ENCODE measurements at regions not wholly inside any gene's neighbourhood (a gene's known extent, or its start where the extent isn't known, plus 50 kb on each side); places are given as distances from the start of the nearest gene placed in this dataset.

DNA sequence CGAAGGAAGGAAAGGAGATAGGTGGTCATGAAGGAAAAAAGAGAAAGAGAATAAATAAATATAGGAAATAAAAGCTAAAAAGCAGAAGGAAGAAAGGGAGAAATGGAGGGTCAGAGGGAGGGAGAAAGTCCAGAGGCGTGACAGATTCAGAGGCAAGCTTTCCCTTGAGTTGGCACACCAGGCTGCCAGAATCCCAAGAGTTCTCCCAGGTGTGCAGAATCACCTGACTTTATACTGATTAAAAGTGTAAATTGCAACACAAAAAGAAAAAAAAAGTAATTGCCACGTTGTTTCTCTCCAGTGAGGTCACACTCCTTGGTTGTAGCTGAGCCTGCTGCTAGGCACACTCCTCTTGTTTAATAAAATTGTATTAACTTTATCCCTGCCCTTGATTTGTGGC lies 669.9 kb upstream of the PKN2 start:
- Histone ChIP-seq H3K9me3 (no peaks in the 10 kb centered on the region), H3K4me1 (no peaks in the 10 kb centered on the region), H3K27me3 (ENCODE audit: insufficient read depth in 3 of 3, low read length in 2 of 3) (no peaks in the 10 kb centered on the region), H3K27ac (no peak overlapping the region), H3K36me3 (ENCODE audit: insufficient read depth in 1 of 2, low read depth in 1 of 2) (no peaks in the 10 kb centered on the region), H3K4me3 (no peak overlapping the region)
- 53 to 61% (median 55%) methylated on average over 3 of the region's 3 CpGs for WGBS, 3 donors
- no peak for TF ChIP-seq CTCF (IDR thresholded peaks at IDR 0.05)
- intact Hi-C loops (cut with DNase I): no loop called here
- DNase-seq (no peak), ATAC-seq (no peak)

DNA sequence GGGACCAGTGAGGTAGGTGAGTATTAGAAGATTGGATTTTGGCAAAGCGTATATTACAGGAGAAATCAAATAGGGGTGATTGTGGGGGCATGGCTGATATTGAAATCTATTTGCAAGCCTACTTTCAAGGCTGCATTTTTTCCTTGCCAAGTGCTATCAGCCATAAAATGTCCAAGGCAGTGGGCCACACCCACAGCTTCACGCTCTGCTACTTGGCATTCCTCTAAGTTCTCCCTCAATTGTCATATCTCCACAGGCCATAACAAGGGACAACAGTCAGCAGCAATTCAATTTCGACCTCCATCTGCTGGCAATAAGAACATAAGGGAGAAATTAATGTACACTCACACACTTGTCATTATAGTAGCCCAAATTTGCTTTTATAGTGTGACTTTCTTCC lies 667.1 kb upstream of the PKN2 start:
- no peak overlapping the region for H3K27ac ChIP-seq
- no peaks in the 10 kb centered on the region for H3K36me3 ChIP-seq (ENCODE audit: insufficient read depth in 1 of 2, low read depth in 1 of 2)
- no peak for TF ChIP-seq CTCF (IDR thresholded peaks at IDR 0.05)
- H3K27me3 ChIP-seq (ENCODE audit: insufficient read depth in 3 of 3, low read length in 2 of 3): no peaks in the 10 kb centered on the region
- intact Hi-C loops (cut with DNase I): no loop called here
- ATAC-seq (no peak), DNase-seq (no peak)
- H3K4me1 ChIP-seq: no peaks in the 10 kb centered on the region
- H3K4me3 ChIP-seq: no peak overlapping the region
- H3K9me3 ChIP-seq: no peaks in the 10 kb centered on the region
- 42 to 54% (median 52%) methylated on average over 3 of the region's 3 CpGs for WGBS, 3 donors

GRCh38 chr1:88021529-88021928 lies 662.5 kb upstream of the PKN2 start:
- Histone ChIP-seq H3K9me3 (no peaks in the 10 kb centered on the region), H3K4me1 (no peaks in the 10 kb centered on the region), H3K36me3 (ENCODE audit: insufficient read depth in 1 of 2, low read depth in 1 of 2) (no peaks in the 10 kb centered on the region), H3K27ac (no peak overlapping the region), H3K4me3 (no peak overlapping the region), H3K27me3 (ENCODE audit: insufficient read depth in 3 of 3, low read length in 2 of 3) (no peaks in the 10 kb centered on the region)
- no peak for TF ChIP-seq CTCF (IDR thresholded peaks at IDR 0.05)
- DNase-seq (no peak), ATAC-seq (no peak)
- intact Hi-C loops (cut with DNase I): no loop called here
- 0 to 96% (median 0%) methylated on average over 1 of the region's 1 CpG for WGBS, 3 donors

GRCh38 chr1:88022516-88022915 lies 661.6 kb upstream of the PKN2 start:
- WGBS, 3 donors: 70 to 82% (median 80%) methylated on average over 4 of the region's 4 CpGs
- no peak for TF ChIP-seq CTCF (IDR thresholded peaks at IDR 0.05)
- Histone ChIP-seq H3K4me1 (no peaks in the 10 kb centered on the region), H3K27ac (no peak overlapping the region), H3K36me3 (ENCODE audit: insufficient read depth in 1 of 2, low read depth in 1 of 2) (no peaks in the 10 kb centered on the region), H3K4me3 (no peak overlapping the region), H3K27me3 (ENCODE audit: insufficient read depth in 3 of 3, low read length in 2 of 3) (no peaks in the 10 kb centered on the region), H3K9me3 (no peaks in the 10 kb centered on the region)
- intact Hi-C loops (cut with DNase I): no loop called here
- DNase-seq (no peak), ATAC-seq (no peak)

- WGBS, 3 donors: 51 to 59% (median 58%) methylated on average over 2 of the region's 2 CpGs
- DNase-seq (no peak), ATAC-seq (no peak)
Observed at GRCh38 chr1:88029142-88029541, 654.9 kb upstream of the PKN2 start.

More at GRCh38 chr1:88029142-88029541, 654.9 kb upstream of the PKN2 start:
- intact Hi-C loops (cut with DNase I): no loop called here
- Histone ChIP-seq H3K4me1 (no peaks in the 10 kb centered on the region), H3K36me3 (ENCODE audit: insufficient read depth in 1 of 2, low read depth in 1 of 2) (no peaks in the 10 kb centered on the region), H3K27me3 (ENCODE audit: insufficient read depth in 3 of 3, low read length in 2 of 3) (no peaks in the 10 kb centered on the region), H3K4me3 (no peak overlapping the region), H3K9me3 (no peaks in the 10 kb centered on the region), H3K27ac (no peak overlapping the region)
- TF ChIP-seq CTCF (IDR thresholded peaks at IDR 0.05): no peak
